ENCODE measurements at regions not wholly inside any gene's neighbourhood (a gene's known extent, or its start where the extent isn't known, plus 50 kb on each side); places are given as distances from the start of the nearest gene placed in this dataset.

GRCh38 chr16:5487728-5488127, 390.1 kb upstream of the EEF2KMT start:
- DNase-seq: no peak

GRCh38 chr16:5482256-5482655, 384.7 kb upstream of the EEF2KMT start:
- no peak for DNase-seq

- DNase-seq: no peak
These were observed 383.0 kb upstream of the EEF2KMT start for GRCh38 chr16:5480431-5481195.

GRCh38 chr16:5479926-5480325, 382.3 kb upstream of the EEF2KMT start:
- DNase-seq: no peak

- no peak for DNase-seq
These were observed 380.4 kb upstream of the EEF2KMT start for GRCh38 chr16:5478036-5478435.

- DNase-seq: no peak
These were observed 379.7 kb upstream of the EEF2KMT start for GRCh38 chr16:5477251-5477650.

GRCh38 chr16:5472552-5472951, 375.0 kb upstream of the EEF2KMT start:
- DNase-seq: no peak

GRCh38 chr16:5468488-5468887, 370.9 kb upstream of the EEF2KMT start:
- no peak for DNase-seq

GRCh38 chr16:5467552-5467951, 370.0 kb upstream of the EEF2KMT start:
- DNase-seq: no peak

- no peak for DNase-seq
These were observed 369.0 kb upstream of the EEF2KMT start for GRCh38 chr16:5466551-5466950.

- DNase-seq: no peak
These were observed 368.1 kb upstream of the EEF2KMT start for GRCh38 chr16:5465714-5466113.

- DNase-seq: no peak
These were observed 366.2 kb upstream of the EEF2KMT start for GRCh38 chr16:5463820-5464219.

- no peak for DNase-seq
These were observed 364.0 kb upstream of the EEF2KMT start for GRCh38 chr16:5461574-5461973.

- no peak for DNase-seq
These were observed 363.5 kb upstream of the EEF2KMT start for GRCh38 chr16:5461141-5461540.

GRCh38 chr16:5460701-5461100, 363.1 kb upstream of the EEF2KMT start:
- DNase-seq: no peak

GRCh38 chr16:5459863-5460262, 362.3 kb upstream of the EEF2KMT start:
- DNase-seq: no peak

GRCh38 chr16:5455110-5455509, 357.5 kb upstream of the EEF2KMT start:
- DNase-seq: no peak

GRCh38 chr16:5454349-5454748, 356.8 kb upstream of the EEF2KMT start:
- no peak for DNase-seq

GRCh38 chr16:5451641-5452040, 354.0 kb upstream of the EEF2KMT start:
- DNase-seq: no peak

GRCh38 chr16:5450409-5451104, 353.0 kb upstream of the EEF2KMT start:
- DNase-seq: no peak

GRCh38 chr16:5449901-5450300, 352.3 kb upstream of the EEF2KMT start:
- no peak for DNase-seq

GRCh38 chr16:5448798-5449197, 351.2 kb upstream of the EEF2KMT start:
- DNase-seq: no peak

GRCh38 chr16:5447734-5448133, 350.1 kb upstream of the EEF2KMT start:
- no peak for DNase-seq

- DNase-seq: no peak
These were observed 349.1 kb upstream of the EEF2KMT start for GRCh38 chr16:5446623-5447240.
